Panc1 (cell line): ENCODE measurements at regions not wholly inside any gene's neighbourhood (a gene's known extent, or its start where the extent isn't known, plus 50 kb on each side); places are given as distances from the start of the nearest gene placed in this dataset.
A peak's percentile ranks its signal among the peaks of the same experiment; 100 is the strongest.

Experiments
- ATAC-seq: fragments of 200-7000 bp; cut with Tn5 transposase; 2 replicates; pipeline ENCODE4 v1.9.1; 2020; ENCODE audit warnings: mild to moderate bottlenecking, moderate library complexity
- BruUV-seq: library from RNA; stranded (reverse); fragments of 400-500 nt; replicated peaks from 2 replicates; lab custom pipeline; 2021; lab: Mats Ljungman, UMichigan
- CTCF ChIA-PET: fragments of 300-600 bp; sonication (Branson Sonifier 250); formaldehyde crosslinking; loops from one replicate; lab custom pipeline; 2022; ENCODE audit warnings: antibody characterized with exemption; lab: Charles Lee
- POLR2A ChIA-PET: fragments of 300-600 bp; sonication (Branson Sonifier 250); formaldehyde crosslinking; loops from one replicate; lab custom pipeline; 2022; ENCODE audit warnings: antibody characterized with exemption; lab: Charles Lee
- DNase-seq: peaks from one replicate; pipeline ENCODE4 v3.0.0-alpha.2; 2010; ENCODE audit warnings: low read depth, low spot score
- H3K27ac ChIP-seq: 2 replicates; pipeline ENCODE4 v1.5.1; 2011; ENCODE audit warnings: mild to moderate bottlenecking, low read length, inconsistent platforms
- H3K27me3 ChIP-seq: fragments of 200-500 bp; sonication (Bioruptor generic); 2 replicates; pipeline ENCODE4 v1.6.0; 2014; ENCODE audit warnings: low read length, inconsistent platforms; ENCODE audit not compliant: control insufficient read depth, insufficient read depth
- H3K36me3 ChIP-seq: fragments of 200-500 bp; sonication (Bioruptor generic); 2 replicates; pipeline ENCODE4 v1.5.1; 2014; ENCODE audit warnings: inconsistent platforms, mild to moderate bottlenecking, low read length, moderate library complexity; ENCODE audit not compliant: control insufficient read depth, insufficient read depth
- H3K4me1 ChIP-seq: 2 replicates; pipeline ENCODE4 v1.5.1; 2011; ENCODE audit warnings: inconsistent platforms, mild to moderate bottlenecking, low read length, moderate library complexity; ENCODE audit not compliant: control insufficient read depth, insufficient read depth
- H3K4me3 ChIP-seq, 2 experiments: 2 replicates each; pipeline ENCODE4 v1.5.1; 2011 to 2012; ENCODE audit warnings: low read depth in 2 of 2, low read length in 2 of 2, mild to moderate bottlenecking in 2 of 2, inconsistent platforms in 1 of 2, moderate library complexity in 1 of 2
- H3K9me3 ChIP-seq: fragments of 200-500 bp; sonication (Bioruptor generic); 2 replicates; pipeline ENCODE4 v1.5.1; 2014; ENCODE audit warnings: low read depth, mild to moderate bottlenecking, inconsistent platforms, low read length, moderate library complexity; ENCODE audit not compliant: control insufficient read depth, insufficient read depth
- CTCF ChIP-seq: fragments of 450-650 bp; IDR thresholded peaks from 2 replicates; pipeline ENCODE4 v1.5.1; 2017; ENCODE audit warnings: mild to moderate bottlenecking
- POLR2AphosphoS5 ChIP-seq: IDR thresholded peaks from 2 replicates; pipeline ENCODE4 v1.6.1; 2012; ENCODE audit warnings: mild to moderate bottlenecking, low read depth, low read length, moderate library complexity
- REST ChIP-seq, 2 experiments: IDR thresholded peaks; 2 replicates each; pipeline ENCODE4 v1.6.1; 2011 to 2012; ENCODE audit warnings: low read depth in 2 of 2, control low read depth in 1 of 2, low read length in 1 of 2, mild to moderate bottlenecking in 1 of 2, moderate library complexity in 1 of 2; ENCODE audit not compliant: insufficient read depth in 1 of 2
- SIN3A ChIP-seq: IDR thresholded peaks from 2 replicates; pipeline ENCODE4 v1.6.1; 2012; ENCODE audit warnings: low read depth, mild to moderate bottlenecking, low read length, moderate library complexity, borderline replicate concordance; ENCODE audit not compliant: insufficient read depth
- TCF7L2 ChIP-seq: IDR thresholded peaks from 2 replicates; pipeline ENCODE4 v1.6.1; 2011; ENCODE audit warnings: mild to moderate bottlenecking, low read depth, low read length, inconsistent platforms
- in situ Hi-C: cut with HindIII; loops from 2 replicates; pipeline ENCODE4 v1.10.0; 2016; ENCODE audit warnings: low sequenced_read_pairs, low pct_unique_long_range_greater_than_20kb
- intact Hi-C: fragments of 100-400 bp; cut with micrococcal nuclease; formaldehyde crosslinking; loops from one replicate; pipeline ENCODE4 v1.10.0; 2022; ENCODE audit not compliant: unreplicated experiment

GRCh38 chr11:123247813-123248379, 52.8 kb upstream of the CLMP start:
- intact Hi-C loops (loop anchor here (1.0 to 2.0 kb wide), 2 partner anchors 137 to 145 kb away; no protein-coding TSS in a partner anchor), in situ Hi-C loops (no loop called here)
- ChIA-PET CTCF (interaction anchor here (0.5 to 2.8 kb wide), 14 partner anchors 9 to 231 kb away, joined by 3 to 36 read pairs (median 5); no protein-coding TSS in a partner anchor), POLR2A (interaction anchor here (1.1 kb wide), 1 partner anchor 145 kb away, joined by 3 read pairs; no protein-coding TSS in a partner anchor)
- no TSS peak for BruUV-seq
- ATAC-seq (peak; percentile 19; the same call in 1 of the 2 replicates), DNase-seq (no peak)
- H3K9me3 ChIP-seq, result no peaks in the 10 kb centered on the region
- H3K27ac ChIP-seq, result no peak overlapping the region
- H3K36me3 ChIP-seq, result no peaks in the 10 kb centered on the region
- peaks cover 2% of the 10 kb centered on the region; the same call in 1 of the 2 replicates for H3K27me3 ChIP-seq
- H3K4me1 ChIP-seq, result peaks cover 2% of the 10 kb centered on the region; the same call in 1 of the 2 replicates
- TF ChIP-seq TCF7L2, result no peak
- TF ChIP-seq CTCF, result no peak
- no peak for TF ChIP-seq SIN3A
- TF ChIP-seq POLR2AphosphoS5, result no peak
- no peak for TF ChIP-seq REST (IDR thresholded peaks at IDR 0.05; ENCODE audit: insufficient read depth in 1 of 2, low read depth in 2 of 2, low read length in 1 of 2)
- H3K4me3 ChIP-seq, result no peak overlapping the region

- Histone ChIP-seq H3K36me3 (no peaks in the 10 kb centered on the region), H3K27ac (no peak overlapping the region), H3K4me3 (no peak overlapping the region), H3K27me3 (peaks cover 2% of the 10 kb centered on the region; the same call in 1 of the 2 replicates), H3K4me1 (peaks cover 2% of the 10 kb centered on the region; the same call in 1 of the 2 replicates), H3K9me3 (no peaks in the 10 kb centered on the region)
- ATAC-seq (peak; percentile 12; the same call in 1 of the 2 replicates), DNase-seq (no peak)
- CTCF ChIA-PET, result interaction anchor here (0.5 to 2.8 kb wide), 16 partner anchors 8 to 384 kb away, joined by 3 to 36 read pairs (median 4); no protein-coding TSS in a partner anchor
- TF ChIP-seq SIN3A (no peak), TCF7L2 (no peak), CTCF (no peak; the same call in 1 of the 2 replicates), POLR2AphosphoS5 (no peak)
- in situ Hi-C loops (no loop called here), intact Hi-C loops (loop anchor here (1.0 to 2.0 kb wide), 2 partner anchors 136 to 145 kb away; no protein-coding TSS in a partner anchor)
- POLR2A ChIA-PET, result interaction anchor here (1.1 kb wide), 1 partner anchor 145 kb away, joined by 3 read pairs; no protein-coding TSS in a partner anchor
- BruUV-seq, result no TSS peak
Measured at GRCh38 chr11:123247496-123247799, 52.4 kb upstream of the CLMP start.
